ENCODE measurements at regions not wholly inside any gene's neighbourhood (a gene's known extent, or its start where the extent isn't known, plus 50 kb on each side); places are given as distances from the start of the nearest gene placed in this dataset.

- Histone ChIP-seq H3K9me3 (no peaks in the 10 kb centered on the region), H3K4me1 (peaks cover 0 to 8% (median 0%) of the 10 kb centered on the region in 3 donors), H3K27me3 (no peaks in the 10 kb centered on the region), H3K4me3 (no peak overlapping the region), H3K27ac (no peak overlapping the region), H3K36me3 (no peaks in the 10 kb centered on the region)
- ATAC-seq = no peak
- 36% methylated on average over 2 to 3 of the region's 3 CpGs for WGBS, 2 donors (ENCODE audit: low coverage in 1 of 2)
- TF ChIP-seq EP300 (IDR thresholded peaks at IDR 0.05) (no peak), POLR2A (IDR thresholded peaks at IDR 0.05) (no peak), POLR2AphosphoS5 (IDR thresholded peaks at IDR 0.05) (no peak), CTCF (IDR thresholded peaks at IDR 0.05) (no peak)
These were observed 264.3 kb downstream of the TXNL1 start for GRCh38 chr18:56374007-56374655.

- Histone ChIP-seq H3K9me3 (no peaks in the 10 kb centered on the region), H3K27me3 (no peaks in the 10 kb centered on the region), H3K4me1 (peaks cover 0 to 4% (median 0%) of the 10 kb centered on the region in 3 donors), H3K4me3 (no peak overlapping the region), H3K27ac (no peak overlapping the region), H3K36me3 (no peaks in the 10 kb centered on the region)
- TF ChIP-seq CTCF (IDR thresholded peaks at IDR 0.05) (no peak), EP300 (IDR thresholded peaks at IDR 0.05) (no peak), POLR2A (IDR thresholded peaks at IDR 0.05) (no peak), POLR2AphosphoS5 (IDR thresholded peaks at IDR 0.05) (no peak)
- 73 to 90% methylated on average over 1 to 2 of the region's 2 CpGs for WGBS, 2 donors (ENCODE audit: low coverage in 1 of 2)
- ATAC-seq = no peak
These were observed 264.8 kb downstream of the TXNL1 start for GRCh38 chr18:56373601-56374000.

GRCh38 chr18:56368066-56368465, 270.3 kb downstream of the TXNL1 start:
- ATAC-seq = no peak
- H3K36me3 ChIP-seq = no peaks in the 10 kb centered on the region
- H3K4me1 ChIP-seq = no peaks in the 10 kb centered on the region
- H3K9me3 ChIP-seq = no peaks in the 10 kb centered on the region
- H3K4me3 ChIP-seq = no peak overlapping the region
- 100% methylated on average over 1 to 5 of the region's 5 CpGs for WGBS, 2 donors (ENCODE audit: low coverage in 1 of 2)
- no peaks in the 10 kb centered on the region for H3K27me3 ChIP-seq
- TF ChIP-seq POLR2A (IDR thresholded peaks at IDR 0.05) = no peak
- no peak for TF ChIP-seq POLR2AphosphoS5 (IDR thresholded peaks at IDR 0.05)
- no peak for TF ChIP-seq CTCF (IDR thresholded peaks at IDR 0.05)
- TF ChIP-seq EP300 (IDR thresholded peaks at IDR 0.05) = no peak
- no peak overlapping the region for H3K27ac ChIP-seq

GRCh38 chr18:56358608-56359280, 279.6 kb downstream of the TXNL1 start:
- 70 to 94% methylated on average over 2 to 5 of the region's 5 CpGs for WGBS, 2 donors (ENCODE audit: low coverage in 1 of 2)
- H3K27me3 ChIP-seq = no peaks in the 10 kb centered on the region
- no peak for ATAC-seq
- no peak for TF ChIP-seq POLR2A (IDR thresholded peaks at IDR 0.05)
- TF ChIP-seq EP300 (IDR thresholded peaks at IDR 0.05) = no peak
- TF ChIP-seq CTCF (IDR thresholded peaks at IDR 0.05) = no peak
- TF ChIP-seq POLR2AphosphoS5 (IDR thresholded peaks at IDR 0.05) = no peak
- no peaks in the 10 kb centered on the region for H3K36me3 ChIP-seq
- no peak overlapping the region for H3K27ac ChIP-seq
- peaks cover 0 to 17% (median 0%) of the 10 kb centered on the region in 3 donors for H3K9me3 ChIP-seq
- H3K4me3 ChIP-seq = no peak overlapping the region
- no peaks in the 10 kb centered on the region for H3K4me1 ChIP-seq

Data from gastroesophageal sphincter (tissue), 4 donors.